Kidney epithelial cell (primary cell): ENCODE measurements at regions not wholly inside any gene's neighbourhood (a gene's known extent, or its start where the extent isn't known, plus 50 kb on each side); places are given as distances from the start of the nearest gene placed in this dataset.

Experiments used
- DNase-seq: peaks from one replicate; pipeline ENCODE4 v3.0.0-alpha.2; 2010; ENCODE audit warnings: low read depth
- H3K27me3 ChIP-seq: 2 replicates; pipeline ENCODE4 v1.6.0; 2011; ENCODE audit warnings: low read length; ENCODE audit not compliant: control insufficient read depth, insufficient read depth
- H3K36me3 ChIP-seq: 2 replicates; pipeline ENCODE4 v1.5.1; 2011; ENCODE audit warnings: low read length; ENCODE audit not compliant: control insufficient read depth, insufficient read depth
- H3K4me3 ChIP-seq: 2 replicates; pipeline ENCODE4 v1.5.1; 2011; ENCODE audit warnings: low read depth, mild to moderate bottlenecking, control low read depth, low read length
- CTCF ChIP-seq: IDR thresholded peaks from 2 replicates; pipeline ENCODE4 v1.5.1; 2011; ENCODE audit warnings: mild to moderate bottlenecking, moderate library complexity, low read length, control low read depth, inconsistent platforms; ENCODE audit not compliant: insufficient read depth, poor library complexity, severe bottlenecking

GRCh38 chrX:124954402-124954801, 365.3 kb upstream of the TEX13C start:
- no peaks in the 10 kb centered on the region for H3K27me3 ChIP-seq
- no peak for TF ChIP-seq CTCF
- H3K4me3 ChIP-seq: no peak overlapping the region
- H3K36me3 ChIP-seq: no peaks in the 10 kb centered on the region
- no peak for DNase-seq

GRCh38 chrX:124960454-124960853, 359.2 kb upstream of the TEX13C start:
- TF ChIP-seq CTCF: no peak
- no peak for DNase-seq

GRCh38 chrX:124963717-124964116, 356.0 kb upstream of the TEX13C start, which contains the start of gene TENM1:
Gene TENM1 (minus strand): TSS chrX:124963817.
- Histone ChIP-seq H3K4me3 (no peak within 1 kb of the TSS), H3K27me3 (no peaks in the 10 kb centered on the region), H3K36me3 (no peaks in the 10 kb centered on the region)
- no peak for DNase-seq
- no peak for TF ChIP-seq CTCF

More at GRCh38 chrX:124960454-124960853, 359.2 kb upstream of the TEX13C start:
- Histone ChIP-seq H3K4me3 (no peak overlapping the region), H3K36me3 (no peaks in the 10 kb centered on the region), H3K27me3 (no peaks in the 10 kb centered on the region)

- TF ChIP-seq CTCF: no peak
- Histone ChIP-seq H3K27me3 (no peaks in the 10 kb centered on the region), H3K36me3 (no peaks in the 10 kb centered on the region), H3K4me3 (no peak overlapping the region)
- no peak for DNase-seq
Observed at GRCh38 chrX:124975456-124975855, 344.2 kb upstream of the TEX13C start.

GRCh38 chrX:124981420-124981819, 338.3 kb upstream of the TEX13C start:
- no peak for DNase-seq
- H3K36me3 ChIP-seq: no peaks in the 10 kb centered on the region
- no peaks in the 10 kb centered on the region for H3K27me3 ChIP-seq
- TF ChIP-seq CTCF: no peak
- no peak overlapping the region for H3K4me3 ChIP-seq

GRCh38 chrX:124984140-124984813, 335.4 kb upstream of the TEX13C start:
- H3K4me3 ChIP-seq: no peak overlapping the region
- no peak for TF ChIP-seq CTCF
- no peak for DNase-seq

More at GRCh38 chrX:124984140-124984813, 335.4 kb upstream of the TEX13C start:
- no peaks in the 10 kb centered on the region for H3K36me3 ChIP-seq
- no peaks in the 10 kb centered on the region for H3K27me3 ChIP-seq
